H9 (cell line): ENCODE measurements at regions not wholly inside any gene's neighbourhood (a gene's known extent, or its start where the extent isn't known, plus 50 kb on each side); places are given as distances from the start of the nearest gene placed in this dataset.

Source experiments
- DNase-seq: peaks from one replicate; pipeline ENCODE4 v3.0.0-alpha.2; 2017
- H2AFZ ChIP-seq: one replicate; pipeline ENCODE4 v1.6.1; 2013; ENCODE audit warnings: mild to moderate bottlenecking, low read length, control low read depth, moderate library complexity
- H2AK5ac ChIP-seq: 2 replicates; pipeline ENCODE4 v1.6.1; 2013; ENCODE audit warnings: low read length, control low read depth, mixed read lengths; ENCODE audit not compliant: insufficient read length
- H2BK120ac ChIP-seq: one replicate; pipeline ENCODE4 v1.6.1; 2013; ENCODE audit warnings: low read depth, mild to moderate bottlenecking, low read length, control low read depth, inconsistent platforms; ENCODE audit not compliant: poor library complexity, severe bottlenecking
- H2BK12ac ChIP-seq: 2 replicates; pipeline ENCODE4 v1.6.1; 2013; ENCODE audit warnings: low read length, control low read depth, mixed read lengths, low read depth; ENCODE audit not compliant: insufficient read length
- H2BK15ac ChIP-seq: 2 replicates; pipeline ENCODE4 v1.6.1; 2013; ENCODE audit warnings: low read depth, low read length, control low read depth
- H2BK20ac ChIP-seq: one replicate; pipeline ENCODE4 v1.6.1; 2013; ENCODE audit warnings: low read depth, mild to moderate bottlenecking, low read length, control low read depth, inconsistent platforms; ENCODE audit not compliant: poor library complexity, severe bottlenecking
- H2BK5ac ChIP-seq: 2 replicates; pipeline ENCODE4 v1.6.1; 2013; ENCODE audit warnings: low read length, control low read depth, mixed read lengths; ENCODE audit not compliant: insufficient read length
- H3K14ac ChIP-seq: 2 replicates; pipeline ENCODE4 v1.6.1; 2013; ENCODE audit warnings: low read length, control low read depth; ENCODE audit not compliant: insufficient read depth
- H3K18ac ChIP-seq: 2 replicates; pipeline ENCODE4 v1.6.1; 2013; ENCODE audit warnings: low read depth, mild to moderate bottlenecking, mixed read lengths, low read length, control low read depth; ENCODE audit not compliant: insufficient read length
- H3K23ac ChIP-seq: 2 replicates; pipeline ENCODE4 v1.6.1; 2013; ENCODE audit warnings: low read length, control low read depth, mixed read lengths, low read depth; ENCODE audit not compliant: insufficient read length
- H3K23me2 ChIP-seq: 2 replicates; pipeline ENCODE4 v1.6.1; 2013; ENCODE audit warnings: low read depth, mild to moderate bottlenecking, mixed read lengths, low read length, control low read depth; ENCODE audit not compliant: insufficient read length, poor library complexity, severe bottlenecking
- H3K27ac ChIP-seq: 2 replicates; pipeline ENCODE4 v1.5.1; 2013; ENCODE audit warnings: low read length, control low read depth, mixed read lengths, low read depth; ENCODE audit not compliant: insufficient read length
- H3K27me3 ChIP-seq: 2 replicates; pipeline ENCODE4 v1.6.1; 2013; ENCODE audit warnings: low read length, control low read depth, inconsistent platforms; ENCODE audit not compliant: insufficient read depth
- H3K4ac ChIP-seq: 2 replicates; pipeline ENCODE4 v1.6.1; 2013; ENCODE audit warnings: low read depth, mild to moderate bottlenecking, control low read depth, inconsistent platforms, low read length, moderate library complexity
- H3K4me1 ChIP-seq: 2 replicates; pipeline ENCODE4 v1.6.1; 2013; ENCODE audit warnings: low read length, control low read depth, inconsistent platforms; ENCODE audit not compliant: insufficient read depth
- H3K4me2 ChIP-seq: 2 replicates; pipeline ENCODE4 v1.6.1; 2013; ENCODE audit warnings: low read length, control low read depth, mixed read lengths; ENCODE audit not compliant: insufficient read length, insufficient read depth
- H3K56ac ChIP-seq: 2 replicates; pipeline ENCODE4 v1.6.1; 2013; ENCODE audit warnings: low read depth, mild to moderate bottlenecking, mixed read lengths, low read length, control low read depth; ENCODE audit not compliant: insufficient read length
- H3K79me1 ChIP-seq: 2 replicates; pipeline ENCODE4 v1.6.1; 2013; ENCODE audit warnings: low read depth, mild to moderate bottlenecking, moderate library complexity, low read length, control low read depth, inconsistent platforms; ENCODE audit not compliant: insufficient read depth, poor library complexity, severe bottlenecking
- H3K79me2 ChIP-seq: 2 replicates; pipeline ENCODE4 v1.6.1; 2013; ENCODE audit warnings: low read length, control low read depth, inconsistent platforms; ENCODE audit not compliant: insufficient read depth
- H3K9ac ChIP-seq: 2 replicates; pipeline ENCODE4 v1.6.1; 2013; ENCODE audit warnings: low read length, control low read depth, mixed read lengths; ENCODE audit not compliant: insufficient read length; ENCODE audit errors: extremely low read depth
- H3K9me3 ChIP-seq: one replicate; pipeline ENCODE4 v1.6.1; 2013; ENCODE audit warnings: low read depth, low read length, inconsistent platforms; ENCODE audit not compliant: control insufficient read depth
- H3T11ph ChIP-seq: one replicate; pipeline ENCODE4 v1.6.1; 2013; ENCODE audit warnings: mild to moderate bottlenecking, low read length, control low read depth, inconsistent platforms
- H4K20me1 ChIP-seq: one replicate; pipeline ENCODE4 v1.6.1; 2013; ENCODE audit not compliant: control insufficient read depth, insufficient read length, insufficient read depth
- H4K5ac ChIP-seq: 2 replicates; pipeline ENCODE4 v1.6.1; 2013; ENCODE audit warnings: low read depth, mild to moderate bottlenecking, mixed read lengths, low read length, control low read depth; ENCODE audit not compliant: insufficient read length
- H4K8ac ChIP-seq: replicated peaks from 2 replicates; pipeline ENCODE4 v1.6.1; 2013; ENCODE audit warnings: low read length, control low read depth, mixed read lengths, low read depth; ENCODE audit not compliant: insufficient read length
- H4K91ac ChIP-seq: 2 replicates; pipeline ENCODE4 v1.6.1; 2013; ENCODE audit warnings: low read depth, mild to moderate bottlenecking, moderate library complexity, mixed read lengths, low read length, control low read depth; ENCODE audit not compliant: insufficient read length
- H3K27ac Mint-ChIP-seq, 3 experiments: 2 replicates in 2 of 3; 3 replicates in 1 of 3; pipeline ENCODE4 v1.8.0; 2020 to 2021; ENCODE audit warnings: mixed read lengths in 3 of 3, mild to moderate bottlenecking in 1 of 3, moderate library complexity in 1 of 3
- H3K27me3 Mint-ChIP-seq: 2 replicates; pipeline ENCODE4 v1.8.0; 2021; ENCODE audit warnings: low read depth, mild to moderate bottlenecking, moderate library complexity, mixed read lengths
- H3K36me3 Mint-ChIP-seq, 3 experiments: 2 replicates in 2 of 3; 3 replicates in 1 of 3; pipeline ENCODE4 v1.8.0; 2020 to 2021; ENCODE audit warnings: low read depth in 3 of 3, mixed read lengths in 3 of 3; ENCODE audit not compliant: insufficient read depth in 1 of 3
- H3K4me1 Mint-ChIP-seq, 2 experiments: 2 replicates each; pipeline ENCODE4 v1.8.0; 2020; ENCODE audit warnings: mixed read lengths in 2 of 2
- H3K4me3 Mint-ChIP-seq, 2 experiments: 2 replicates in 1 of 2; 3 replicates in 1 of 2; pipeline ENCODE4 v1.8.0; 2020 to 2021; ENCODE audit warnings: mild to moderate bottlenecking in 2 of 2, mixed read lengths in 2 of 2, moderate library complexity in 1 of 2
- H3K9me3 Mint-ChIP-seq, 2 experiments: 2 replicates in 1 of 2; 3 replicates in 1 of 2; pipeline ENCODE4 v1.8.0; 2020; ENCODE audit warnings: mild to moderate bottlenecking in 2 of 2, mixed read lengths in 2 of 2, moderate library complexity in 1 of 2
- CTCF ChIP-seq: fragments of 200-600 bp; sonication (generic); conservative IDR thresholded peaks from 3 replicates; pipeline ENCODE4 v1.8.0; 2021; ENCODE audit warnings: antibody characterized with exemption, mild to moderate bottlenecking
- WGBS: extraction: QIAGEN DNeasy Blood & Tissue Kit; methylation state at CpG from one replicate; pipeline ENCODE4 v1.1.7; 2013; ENCODE audit warnings: missing lambda C conversion rate, low lambda C conversion rate, mixed read lengths; ENCODE audit not compliant: insufficient read length; ENCODE audit errors: extremely low coverage; 5-methylcytosine and 5-hydroxymethylcytosine counted together

- H3K27ac Mint-ChIP-seq, result no peak overlapping the region
- no peak overlapping the region for H2AK5ac ChIP-seq
- TF ChIP-seq CTCF, result no peak
- H2BK12ac ChIP-seq, result no peak overlapping the region
- H3K23ac ChIP-seq, result no peak overlapping the region
- H3K18ac ChIP-seq, result no peak overlapping the region
- no peak overlapping the region for H3K14ac ChIP-seq
- no peak overlapping the region for H2BK20ac ChIP-seq
- no peak overlapping the region for H2AFZ ChIP-seq
- H3K23me2 ChIP-seq, result no peaks in the 10 kb centered on the region
- H3K4me3 Mint-ChIP-seq, result no peak overlapping the region
- H3K27me3 Mint-ChIP-seq, result no peaks in the 10 kb centered on the region; the same call in 1 of the 2 replicates
- H3K9ac ChIP-seq, result no peak overlapping the region
- no peak overlapping the region for H4K8ac ChIP-seq
- peaks cover 0 to 9% (median 0%) of the 10 kb centered on the region in 3 experiments; a peak in 2 of 7 replicates for H3K36me3 Mint-ChIP-seq
- H3K27me3 ChIP-seq, result no peaks in the 10 kb centered on the region
- H2BK5ac ChIP-seq, result no peak overlapping the region
- H4K91ac ChIP-seq, result no peak overlapping the region
- DNase-seq, result no peak
- no peak overlapping the region for H3K27ac ChIP-seq
- no peaks in the 10 kb centered on the region for H3K4me1 Mint-ChIP-seq
- no peaks in the 10 kb centered on the region for H3K79me2 ChIP-seq
- no peaks in the 10 kb centered on the region for H4K20me1 ChIP-seq
- H3K9me3 ChIP-seq, result peaks cover 9% of the 10 kb centered on the region
- no peak overlapping the region for H3K56ac ChIP-seq
- H3K4ac ChIP-seq, result no peak overlapping the region
- no peaks in the 10 kb centered on the region for H3K79me1 ChIP-seq
- H3K4me1 ChIP-seq, result no peaks in the 10 kb centered on the region
- H4K5ac ChIP-seq, result no peak overlapping the region
- WGBS, result no CpG with 5 or more reads among the region's 5 CpGs
- H3K4me2 ChIP-seq, result no peak overlapping the region
- H2BK120ac ChIP-seq, result no peak overlapping the region
- H2BK15ac ChIP-seq, result no peak overlapping the region
- no peak overlapping the region for H3T11ph ChIP-seq
- H3K9me3 Mint-ChIP-seq, result peaks cover 7 to 72% of the 10 kb centered on the region in 2 experiments; a peak in 4 of 5 replicates
Measured at GRCh38 chr9:1536522-1537170, 478.5 kb upstream of the SMARCA2 start.
